T-helper 1 cell (primary cell): ENCODE measurements at regions not wholly inside any gene's neighbourhood (a gene's known extent, or its start where the extent isn't known, plus 50 kb on each side); places are given as distances from the start of the nearest gene placed in this dataset.
"Not testable (repeated sequence)": the region's sequence is repeated elsewhere in the genome, so short reads cannot be mapped to it uniquely, and the experiment has no call there.

Experiments used
- DNase-seq, 5 donors: peaks; one replicate each; pipeline ENCODE4 v3.0.0-alpha.2; 2012 to 2020

GRCh38 chr16:47897105-47897504, 258.7 kb downstream of the ABCC12 start:
- DNase-seq: not testable (repeated sequence)

- no peak for DNase-seq
Measured at GRCh38 chr16:47895146-47895545, 260.6 kb downstream of the ABCC12 start.

- no peak for DNase-seq
Measured at GRCh38 chr16:47892999-47893398, 262.8 kb downstream of the ABCC12 start.

- DNase-seq: no peak
Measured at GRCh38 chr16:47888734-47889133, 267.1 kb downstream of the ABCC12 start.

GRCh38 chr16:47888142-47888541, 267.7 kb downstream of the ABCC12 start:
- DNase-seq: no peak

GRCh38 chr16:47887496-47887895, 268.3 kb downstream of the ABCC12 start:
- no peak for DNase-seq

GRCh38 chr16:47886631-47887415, 269.0 kb downstream of the ABCC12 start:
- DNase-seq: no peak

GRCh38 chr16:47886139-47886538, 269.7 kb downstream of the ABCC12 start:
- DNase-seq: no peak

GRCh38 chr16:47885489-47885888, 270.3 kb downstream of the ABCC12 start:
- DNase-seq: no peak

GRCh38 chr16:47884116-47884725, 271.6 kb downstream of the ABCC12 start:
- DNase-seq: no peak

GRCh38 chr16:47881574-47881973, 274.2 kb downstream of the ABCC12 start:
- DNase-seq: no peak

- no peak for DNase-seq
Measured at GRCh38 chr16:47880653-47881052, 275.1 kb downstream of the ABCC12 start.

- no peak for DNase-seq
Measured at GRCh38 chr16:47877166-47877565, 278.6 kb downstream of the ABCC12 start.

GRCh38 chr16:47876511-47876910, 279.3 kb downstream of the ABCC12 start:
- no peak for DNase-seq

GRCh38 chr16:47873434-47873833, 282.4 kb downstream of the ABCC12 start:
- no peak for DNase-seq

- no peak for DNase-seq
Measured at GRCh38 chr16:47872225-47872624, 283.6 kb downstream of the ABCC12 start.

- DNase-seq: no peak
Measured at GRCh38 chr16:47866423-47866822, 289.4 kb downstream of the ABCC12 start.

- no peak for DNase-seq
Measured at GRCh38 chr16:47865337-47865855, 290.4 kb downstream of the ABCC12 start.

GRCh38 chr16:47864262-47864661, 291.5 kb downstream of the ABCC12 start:
- DNase-seq: not testable (repeated sequence)

GRCh38 chr16:47861999-47862398, 293.8 kb downstream of the ABCC12 start:
- DNase-seq: no peak

GRCh38 chr16:47858333-47858982, 297.3 kb downstream of the ABCC12 start:
- DNase-seq: no peak

GRCh38 chr16:47855431-47855830, 300.4 kb downstream of the ABCC12 start:
- no peak for DNase-seq

GRCh38 chr16:47854737-47855136, 301.1 kb downstream of the ABCC12 start:
- DNase-seq: no peak

- DNase-seq: no peak
Measured at GRCh38 chr16:47852991-47853390, 302.8 kb downstream of the ABCC12 start.
